GM12865 (cell line): ENCODE measurements at regions not wholly inside any gene's neighbourhood (a gene's known extent, or its start where the extent isn't known, plus 50 kb on each side); places are given as distances from the start of the nearest gene placed in this dataset.

Experiments used
- DNase-seq: peaks from one replicate; pipeline ENCODE4 v3.0.0; 2010; ENCODE audit warnings: low read depth
- H3K4me3 ChIP-seq: 2 replicates; pipeline ENCODE4 v1.5.1; 2011; ENCODE audit warnings: mild to moderate bottlenecking, low read depth, low read length, control low read depth
- CTCF ChIP-seq: IDR thresholded peaks from 2 replicates; pipeline ENCODE4 v1.5.1; 2011; ENCODE audit warnings: low read length, control low read depth, low read depth, inconsistent platforms; ENCODE audit not compliant: insufficient read depth; ENCODE audit errors: missing control alignments

- H3K4me3 ChIP-seq: no peak overlapping the region
- TF ChIP-seq CTCF: no peak
Measured at GRCh38 chr4:181821039-181822004, 421.9 kb upstream of the TENM3 start.

GRCh38 chr4:181822005-181822375 is 421.2 kb upstream of the TENM3 start:
- no peak overlapping the region for H3K4me3 ChIP-seq
- TF ChIP-seq CTCF: no peak
- DNase-seq: peak; percentile 23

More at GRCh38 chr4:181821039-181822004, 421.9 kb upstream of the TENM3 start:
- DNase-seq: no peak

- H3K4me3 ChIP-seq: no peak overlapping the region
- no peak for TF ChIP-seq CTCF
- no peak for DNase-seq
Measured at GRCh38 chr4:181823183-181823582, 420.0 kb upstream of the TENM3 start.

- no peak for TF ChIP-seq CTCF
- no peak for DNase-seq
- H3K4me3 ChIP-seq: no peak overlapping the region
Measured at GRCh38 chr4:181823645-181824044, 419.6 kb upstream of the TENM3 start.

GRCh38 chr4:181825564-181825963 is 417.6 kb upstream of the TENM3 start:
- no peak overlapping the region for H3K4me3 ChIP-seq
- DNase-seq: no peak

GRCh38 chr4:181827246-181827645 is 416.0 kb upstream of the TENM3 start:
- DNase-seq: no peak
- no peak overlapping the region for H3K4me3 ChIP-seq
- TF ChIP-seq CTCF: no peak

More at GRCh38 chr4:181825564-181825963, 417.6 kb upstream of the TENM3 start:
- no peak for TF ChIP-seq CTCF
